Chondrocyte (in vitro differentiated cells): ENCODE measurements at regions not wholly inside any gene's neighbourhood (a gene's known extent, or its start where the extent isn't known, plus 50 kb on each side); places are given as distances from the start of the nearest gene placed in this dataset.

ENCODE experiments used
- DNase-seq: peaks from one replicate; pipeline ENCODE4 v3.0.0; 2021; ENCODE audit warnings: mixed read lengths, low spot score
- H3K27ac Mint-ChIP-seq: one replicate; pipeline ENCODE4 v1.8.0; 2021; ENCODE audit warnings: mild to moderate bottlenecking, moderate library complexity, mixed read lengths; ENCODE audit not compliant: unreplicated experiment
- H3K27me3 Mint-ChIP-seq: 2 replicates; pipeline ENCODE4 v1.8.0; 2021; ENCODE audit warnings: low read depth, mixed read lengths
- H3K36me3 Mint-ChIP-seq: 2 replicates; pipeline ENCODE4 v1.8.0; 2021; ENCODE audit warnings: low read depth, mixed read lengths
- H3K4me1 Mint-ChIP-seq: 2 replicates; pipeline ENCODE4 v1.8.0; 2021; ENCODE audit warnings: low read depth, mild to moderate bottlenecking, mixed read lengths
- H3K4me3 Mint-ChIP-seq: one replicate; pipeline ENCODE4 v1.8.0; 2021; ENCODE audit warnings: mild to moderate bottlenecking, moderate library complexity, mixed read lengths; ENCODE audit not compliant: unreplicated experiment
- H3K9me3 Mint-ChIP-seq: 2 replicates; pipeline ENCODE4 v1.8.0; 2021; ENCODE audit warnings: low read depth, mixed read lengths
- CTCF ChIP-seq: fragments of 200-600 bp; sonication (generic); IDR thresholded peaks from 2 replicates; pipeline ENCODE4 v1.5.0; 2021; ENCODE audit warnings: antibody characterized with exemption, mild to moderate bottlenecking, moderate library complexity

GRCh38 chr7:20007510-20007909 is 209.7 kb downstream of the MACC1 start:
- Mint-ChIP-seq H3K36me3 (no peaks in the 10 kb centered on the region), H3K9me3 (no peaks in the 10 kb centered on the region), H3K27me3 (peaks cover 5% of the 10 kb centered on the region), H3K27ac (no peak overlapping the region), H3K4me1 (peaks cover 3% of the 10 kb centered on the region), H3K4me3 (no peak overlapping the region)
- TF ChIP-seq CTCF: no peak
- no peak for DNase-seq

- no peak for TF ChIP-seq CTCF
- no peak overlapping the region for H3K27ac Mint-ChIP-seq
- H3K4me1 Mint-ChIP-seq: peaks cover 3% of the 10 kb centered on the region
- H3K9me3 Mint-ChIP-seq: no peaks in the 10 kb centered on the region
- no peak overlapping the region for H3K4me3 Mint-ChIP-seq
- no peaks in the 10 kb centered on the region for H3K36me3 Mint-ChIP-seq
- H3K27me3 Mint-ChIP-seq: peaks cover 7% of the 10 kb centered on the region
- DNase-seq: no peak
Measured at GRCh38 chr7:20005081-20005480, 212.1 kb downstream of the MACC1 start.

- no peak for DNase-seq
- Mint-ChIP-seq H3K4me3 (no peak overlapping the region), H3K27me3 (peaks cover 9% of the 10 kb centered on the region), H3K27ac (no peak overlapping the region), H3K4me1 (no peaks in the 10 kb centered on the region), H3K36me3 (no peaks in the 10 kb centered on the region), H3K9me3 (no peaks in the 10 kb centered on the region)
- TF ChIP-seq CTCF: no peak
Measured at GRCh38 chr7:19999681-20000080, 217.5 kb downstream of the MACC1 start.

- H3K9me3 Mint-ChIP-seq: peaks cover 9% of the 10 kb centered on the region
- no peaks in the 10 kb centered on the region for H3K4me1 Mint-ChIP-seq
- H3K4me3 Mint-ChIP-seq: no peak overlapping the region
- no peak for TF ChIP-seq CTCF
- peaks cover 20% of the 10 kb centered on the region for H3K27me3 Mint-ChIP-seq
- H3K36me3 Mint-ChIP-seq: peaks cover 2% of the 10 kb centered on the region
- H3K27ac Mint-ChIP-seq: no peak overlapping the region
- DNase-seq: no peak
Measured at GRCh38 chr7:19991936-19992335, 218.5 kb upstream of the TMEM196 start.

- DNase-seq: no peak
- TF ChIP-seq CTCF: no peak
- H3K27ac Mint-ChIP-seq: no peak overlapping the region
- H3K27me3 Mint-ChIP-seq: peaks cover 13% of the 10 kb centered on the region
- H3K4me3 Mint-ChIP-seq: no peak overlapping the region
- no peaks in the 10 kb centered on the region for H3K4me1 Mint-ChIP-seq
- peaks cover 9% of the 10 kb centered on the region for H3K9me3 Mint-ChIP-seq
- H3K36me3 Mint-ChIP-seq: peaks cover 2% of the 10 kb centered on the region
Measured at GRCh38 chr7:19989906-19990305, 216.5 kb upstream of the TMEM196 start.
